Neural cell (in vitro differentiated cells): ENCODE measurements at regions not wholly inside any gene's neighbourhood (a gene's known extent, or its start where the extent isn't known, plus 50 kb on each side); places are given as distances from the start of the nearest gene placed in this dataset.

Source experiments
- EP300 ChIP-seq: fragments of 450-650 bp; conservative IDR thresholded peaks from 2 replicates; pipeline ENCODE4 v1.6.1; 2014; ENCODE audit warnings: antibody characterized with exemption, mild to moderate bottlenecking, moderate library complexity; ENCODE audit not compliant: poor library complexity, severe bottlenecking
- MXI1 ChIP-seq: fragments of 450-650 bp; conservative IDR thresholded peaks from 2 replicates; pipeline ENCODE4 v1.6.1; 2014; ENCODE audit warnings: antibody characterized with exemption, mild to moderate bottlenecking; ENCODE audit not compliant: poor library complexity, severe bottlenecking
- POLR2AphosphoS5 ChIP-seq: IDR thresholded peaks from 2 replicates; pipeline ENCODE4 v1.6.1; 2012
- RAD21 ChIP-seq: fragments of 450-650 bp; conservative IDR thresholded peaks from 2 replicates; pipeline ENCODE4 v1.6.1; 2014; ENCODE audit warnings: antibody characterized with exemption, mild to moderate bottlenecking, moderate library complexity
- SMC3 ChIP-seq: fragments of 450-650 bp; conservative IDR thresholded peaks from 2 replicates; pipeline ENCODE4 v1.6.1; 2014; ENCODE audit warnings: antibody characterized with exemption, mild to moderate bottlenecking, moderate library complexity; ENCODE audit not compliant: poor library complexity
- TAF1 ChIP-seq: IDR thresholded peaks from 2 replicates; pipeline ENCODE4 v1.6.1; 2012; ENCODE audit warnings: low read depth
- TF ChIP-seq, protein P1 (sequence below): fragments of 450-650 bp; IDR thresholded peaks from 2 replicates; pipeline ENCODE4 v1.5.1; 2014; ENCODE audit warnings: antibody characterized with exemption, mild to moderate bottlenecking, moderate library complexity; ENCODE audit not compliant: poor library complexity, severe bottlenecking
- TF ChIP-seq, protein P2 (sequence below): IDR thresholded peaks from 2 replicates; pipeline ENCODE4 v1.6.1; 2012; ENCODE audit warnings: borderline replicate concordance

DNA sequence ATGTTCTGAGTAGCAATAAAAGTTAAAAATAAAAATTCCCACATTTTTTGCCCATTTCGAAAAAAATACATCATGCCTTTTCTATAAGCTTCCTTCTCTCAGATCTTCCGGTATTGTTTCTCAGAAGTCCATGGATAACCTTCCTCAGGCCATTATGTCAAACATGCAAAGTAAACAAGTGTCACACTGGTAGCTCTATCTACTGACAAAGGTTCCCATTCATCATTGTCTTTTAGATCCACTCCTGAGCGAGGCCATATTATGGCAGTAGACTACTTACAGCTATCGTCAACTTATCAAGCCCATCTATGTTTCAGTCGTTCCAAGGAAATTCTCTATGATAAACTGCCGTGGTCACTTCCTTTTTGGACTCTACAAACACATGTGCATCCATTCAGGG, 1068.2 kb downstream of the GLUD2 start:
- no peak for TF ChIP-seq TAF1
- TF ChIP-seq SMC3, result no peak
- TF ChIP-seq, protein P1, sequence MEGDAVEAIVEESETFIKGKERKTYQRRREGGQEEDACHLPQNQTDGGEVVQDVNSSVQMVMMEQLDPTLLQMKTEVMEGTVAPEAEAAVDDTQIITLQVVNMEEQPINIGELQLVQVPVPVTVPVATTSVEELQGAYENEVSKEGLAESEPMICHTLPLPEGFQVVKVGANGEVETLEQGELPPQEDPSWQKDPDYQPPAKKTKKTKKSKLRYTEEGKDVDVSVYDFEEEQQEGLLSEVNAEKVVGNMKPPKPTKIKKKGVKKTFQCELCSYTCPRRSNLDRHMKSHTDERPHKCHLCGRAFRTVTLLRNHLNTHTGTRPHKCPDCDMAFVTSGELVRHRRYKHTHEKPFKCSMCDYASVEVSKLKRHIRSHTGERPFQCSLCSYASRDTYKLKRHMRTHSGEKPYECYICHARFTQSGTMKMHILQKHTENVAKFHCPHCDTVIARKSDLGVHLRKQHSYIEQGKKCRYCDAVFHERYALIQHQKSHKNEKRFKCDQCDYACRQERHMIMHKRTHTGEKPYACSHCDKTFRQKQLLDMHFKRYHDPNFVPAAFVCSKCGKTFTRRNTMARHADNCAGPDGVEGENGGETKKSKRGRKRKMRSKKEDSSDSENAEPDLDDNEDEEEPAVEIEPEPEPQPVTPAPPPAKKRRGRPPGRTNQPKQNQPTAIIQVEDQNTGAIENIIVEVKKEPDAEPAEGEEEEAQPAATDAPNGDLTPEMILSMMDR, result no peak
- TF ChIP-seq, protein P2, sequence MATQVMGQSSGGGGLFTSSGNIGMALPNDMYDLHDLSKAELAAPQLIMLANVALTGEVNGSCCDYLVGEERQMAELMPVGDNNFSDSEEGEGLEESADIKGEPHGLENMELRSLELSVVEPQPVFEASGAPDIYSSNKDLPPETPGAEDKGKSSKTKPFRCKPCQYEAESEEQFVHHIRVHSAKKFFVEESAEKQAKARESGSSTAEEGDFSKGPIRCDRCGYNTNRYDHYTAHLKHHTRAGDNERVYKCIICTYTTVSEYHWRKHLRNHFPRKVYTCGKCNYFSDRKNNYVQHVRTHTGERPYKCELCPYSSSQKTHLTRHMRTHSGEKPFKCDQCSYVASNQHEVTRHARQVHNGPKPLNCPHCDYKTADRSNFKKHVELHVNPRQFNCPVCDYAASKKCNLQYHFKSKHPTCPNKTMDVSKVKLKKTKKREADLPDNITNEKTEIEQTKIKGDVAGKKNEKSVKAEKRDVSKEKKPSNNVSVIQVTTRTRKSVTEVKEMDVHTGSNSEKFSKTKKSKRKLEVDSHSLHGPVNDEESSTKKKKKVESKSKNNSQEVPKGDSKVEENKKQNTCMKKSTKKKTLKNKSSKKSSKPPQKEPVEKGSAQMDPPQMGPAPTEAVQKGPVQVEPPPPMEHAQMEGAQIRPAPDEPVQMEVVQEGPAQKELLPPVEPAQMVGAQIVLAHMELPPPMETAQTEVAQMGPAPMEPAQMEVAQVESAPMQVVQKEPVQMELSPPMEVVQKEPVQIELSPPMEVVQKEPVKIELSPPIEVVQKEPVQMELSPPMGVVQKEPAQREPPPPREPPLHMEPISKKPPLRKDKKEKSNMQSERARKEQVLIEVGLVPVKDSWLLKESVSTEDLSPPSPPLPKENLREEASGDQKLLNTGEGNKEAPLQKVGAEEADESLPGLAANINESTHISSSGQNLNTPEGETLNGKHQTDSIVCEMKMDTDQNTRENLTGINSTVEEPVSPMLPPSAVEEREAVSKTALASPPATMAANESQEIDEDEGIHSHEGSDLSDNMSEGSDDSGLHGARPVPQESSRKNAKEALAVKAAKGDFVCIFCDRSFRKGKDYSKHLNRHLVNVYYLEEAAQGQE, result no peak
- no peak for TF ChIP-seq MXI1
- TF ChIP-seq POLR2AphosphoS5, result no peak
- no peak for TF ChIP-seq RAD21
- no peak for TF ChIP-seq EP300
